Neutrophil (primary cell): ENCODE measurements at regions not wholly inside any gene's neighbourhood (a gene's known extent, or its start where the extent isn't known, plus 50 kb on each side); places are given as distances from the start of the nearest gene placed in this dataset.

Experiments
- H3K27ac ChIP-seq: fragments of 200-600 bp; sonication (generic); 2 replicates; pipeline ENCODE4 v1.5.1; 2016; ENCODE audit warnings: mild to moderate bottlenecking, moderate library complexity
- H3K27me3 ChIP-seq: fragments of 200-600 bp; sonication (generic); 2 replicates; pipeline ENCODE4 v1.6.0; 2016; ENCODE audit warnings: mild to moderate bottlenecking
- H3K36me3 ChIP-seq: fragments of 200-600 bp; sonication (generic); 2 replicates; pipeline ENCODE4 v1.5.1; 2017
- H3K4me1 ChIP-seq, 2 experiments: fragments of 200-600 bp in 1 of 2; sonication (generic) in 1 of 2; 1 replicate in 1 of 2; 2 replicates in 1 of 2; pipeline versions ENCODE4 v1.5.1 to v1.6.1; 2013 to 2016; ENCODE audit warnings: low read depth in 1 of 2, low read length in 1 of 2, mild to moderate bottlenecking in 1 of 2, moderate library complexity in 1 of 2; ENCODE audit not compliant: control insufficient read depth in 1 of 2, insufficient read depth in 1 of 2
- H3K4me3 ChIP-seq, 2 experiments: fragments of 200-600 bp in 1 of 2; sonication (generic) in 1 of 2; 1 replicate in 1 of 2; 2 replicates in 1 of 2; pipeline ENCODE4 v1.5.1; 2013 to 2016; ENCODE audit warnings: low read depth in 1 of 2, low read length in 1 of 2, mild to moderate bottlenecking in 1 of 2, moderate library complexity in 1 of 2
- H3K9me3 ChIP-seq: fragments of 200-600 bp; sonication (generic); 2 replicates; pipeline ENCODE4 v1.5.1; 2016
- CTCF ChIP-seq: fragments of 200-600 bp; sonication (generic); IDR thresholded peaks from 2 replicates; pipeline ENCODE4 v1.5.1; 2016; ENCODE audit warnings: antibody characterized with exemption

- Histone ChIP-seq H3K27me3 (peaks cover 17% of the 10 kb centered on the region), H3K4me3 (no peak overlapping the region), H3K36me3 (no peaks in the 10 kb centered on the region), H3K27ac (no peak overlapping the region), H3K4me1 (no peaks in the 10 kb centered on the region), H3K9me3 (no peaks in the 10 kb centered on the region)
- no peak for TF ChIP-seq CTCF
Observed at GRCh38 chr5:168162464-168162863, 129.0 kb upstream of the WWC1 start.

GRCh38 chr5:168163966-168164365 is 127.5 kb upstream of the WWC1 start:
- no peak overlapping the region for H3K27ac ChIP-seq
- H3K36me3 ChIP-seq, result no peaks in the 10 kb centered on the region
- TF ChIP-seq CTCF, result no peak

DNA sequence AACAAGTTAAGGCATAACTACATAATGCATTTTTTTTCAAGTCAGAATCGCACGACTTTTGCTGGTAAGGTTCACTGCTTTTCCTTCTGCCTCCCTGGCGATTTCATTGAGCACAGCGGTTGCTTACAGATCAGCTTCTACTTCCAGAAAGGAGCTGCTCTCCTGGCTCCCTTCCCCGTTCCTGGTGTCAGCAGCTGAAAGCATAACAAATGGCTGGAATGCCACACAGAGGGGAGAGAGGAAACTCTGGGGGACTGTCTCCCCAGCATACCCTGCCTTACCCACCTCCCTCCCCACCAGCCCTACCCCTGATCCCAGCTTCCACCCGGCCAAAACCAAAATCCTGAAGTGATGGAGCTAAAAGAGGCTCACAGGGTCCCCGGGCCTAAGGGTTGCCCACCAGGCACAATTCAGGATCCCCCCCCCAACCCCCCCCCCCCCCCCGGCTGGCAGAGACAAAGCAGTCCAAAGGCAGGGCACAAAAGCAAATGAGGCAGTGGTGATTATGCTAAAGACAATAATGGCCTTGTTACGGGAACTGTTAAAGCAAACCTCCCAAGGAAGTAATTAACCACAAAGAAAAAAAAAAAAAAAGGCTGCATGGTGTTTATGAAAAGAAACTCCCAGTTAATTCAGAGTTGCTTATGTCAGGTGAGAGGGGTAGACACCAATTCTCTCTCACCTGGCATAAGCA is 126.1 kb upstream of the WWC1 start:
- Histone ChIP-seq H3K27ac (no peak overlapping the region), H3K9me3 (no peaks in the 10 kb centered on the region), H3K27me3 (peaks cover 17% of the 10 kb centered on the region), H3K36me3 (no peaks in the 10 kb centered on the region), H3K4me1 (no peaks in the 10 kb centered on the region), H3K4me3 (no peak overlapping the region)
- no peak for TF ChIP-seq CTCF

More at GRCh38 chr5:168163966-168164365, 127.5 kb upstream of the WWC1 start:
- Histone ChIP-seq H3K4me1 (no peaks in the 10 kb centered on the region), H3K4me3 (no peak overlapping the region), H3K27me3 (peaks cover 17% of the 10 kb centered on the region), H3K9me3 (no peaks in the 10 kb centered on the region)

DNA sequence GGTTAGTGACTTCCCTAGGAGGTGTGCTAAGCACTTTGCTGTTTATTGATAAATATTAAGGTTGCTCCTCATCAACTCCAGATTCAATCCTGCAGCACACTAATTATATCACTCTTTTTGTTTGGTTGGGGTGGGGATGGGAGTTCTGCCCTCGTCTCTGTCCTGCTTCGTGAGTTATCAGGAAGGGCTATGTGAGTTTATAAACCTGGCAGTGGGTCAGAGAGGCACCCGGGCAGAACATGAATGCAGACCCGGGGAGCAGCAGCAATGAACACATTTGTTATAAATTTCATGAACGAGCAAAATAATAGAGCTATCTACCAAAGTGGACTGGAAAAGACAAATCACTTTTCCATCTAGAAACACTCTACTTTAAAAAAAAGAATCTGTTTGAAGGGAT is 125.5 kb upstream of the WWC1 start:
- H3K36me3 ChIP-seq, result no peaks in the 10 kb centered on the region
- no peaks in the 10 kb centered on the region for H3K9me3 ChIP-seq
- H3K27me3 ChIP-seq, result peaks cover 17% of the 10 kb centered on the region
- no peak for TF ChIP-seq CTCF
- H3K4me3 ChIP-seq, result no peak overlapping the region
- H3K4me1 ChIP-seq, result no peaks in the 10 kb centered on the region
- H3K27ac ChIP-seq, result no peak overlapping the region

DNA sequence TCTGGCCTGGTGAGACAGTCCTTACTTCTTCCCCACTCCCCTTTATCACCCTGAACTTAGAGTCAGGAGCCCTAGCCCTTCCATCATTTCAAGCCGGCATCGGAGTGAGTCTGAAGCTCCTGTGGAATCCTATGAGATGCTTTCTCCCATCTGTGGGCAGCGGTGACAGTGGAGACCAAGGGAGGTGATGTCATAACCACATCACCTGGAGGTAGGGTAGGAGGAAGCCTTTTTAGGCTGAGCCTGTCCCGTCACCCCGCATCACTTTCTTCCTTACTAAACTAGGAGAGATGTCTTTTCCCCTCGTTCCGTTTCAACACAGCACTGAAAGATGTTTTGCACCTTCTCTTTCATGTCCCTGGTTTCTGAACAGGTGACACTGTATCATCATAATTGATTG is 124.1 kb upstream of the WWC1 start:
- no peak overlapping the region for H3K4me3 ChIP-seq
- no peak for TF ChIP-seq CTCF
- H3K27me3 ChIP-seq, result peaks cover 17% of the 10 kb centered on the region
- no peaks in the 10 kb centered on the region for H3K36me3 ChIP-seq
- no peaks in the 10 kb centered on the region for H3K4me1 ChIP-seq
- no peak overlapping the region for H3K27ac ChIP-seq
- no peaks in the 10 kb centered on the region for H3K9me3 ChIP-seq
